ENCODE measurements at regions not wholly inside any gene's neighbourhood (a gene's known extent, or its start where the extent isn't known, plus 50 kb on each side); places are given as distances from the start of the nearest gene placed in this dataset.

GRCh38 chr2:64383881-64384280, 70.1 kb upstream of the LGALSL start:
- H3K36me3 Mint-ChIP-seq, result no peaks in the 10 kb centered on the region
- no peak for ATAC-seq (ENCODE audit: low read depth)
- no peak for DNase-seq

GRCh38 chr2:64386676-64387075, 67.3 kb upstream of the LGALSL start:
- Mint-ChIP-seq H3K36me3 (no peaks in the 10 kb centered on the region), H3K4me1 (no peaks in the 10 kb centered on the region), H3K4me3 (no peak overlapping the region), H3K9me3 (peaks cover 2% of the 10 kb centered on the region), H3K27me3 (peaks cover 6% of the 10 kb centered on the region), H3K27ac (no peak overlapping the region)
- ATAC-seq (ENCODE audit: low read depth) (no peak), DNase-seq (no peak)
- POLR2A ChIA-PET, result no interaction called here

More at GRCh38 chr2:64383881-64384280, 70.1 kb upstream of the LGALSL start:
- Mint-ChIP-seq H3K9me3 (no peaks in the 10 kb centered on the region), H3K4me3 (no peak overlapping the region), H3K27ac (no peak overlapping the region), H3K27me3 (peaks cover 8% of the 10 kb centered on the region), H3K4me1 (no peaks in the 10 kb centered on the region)
- POLR2A ChIA-PET, result no interaction called here

DNA sequence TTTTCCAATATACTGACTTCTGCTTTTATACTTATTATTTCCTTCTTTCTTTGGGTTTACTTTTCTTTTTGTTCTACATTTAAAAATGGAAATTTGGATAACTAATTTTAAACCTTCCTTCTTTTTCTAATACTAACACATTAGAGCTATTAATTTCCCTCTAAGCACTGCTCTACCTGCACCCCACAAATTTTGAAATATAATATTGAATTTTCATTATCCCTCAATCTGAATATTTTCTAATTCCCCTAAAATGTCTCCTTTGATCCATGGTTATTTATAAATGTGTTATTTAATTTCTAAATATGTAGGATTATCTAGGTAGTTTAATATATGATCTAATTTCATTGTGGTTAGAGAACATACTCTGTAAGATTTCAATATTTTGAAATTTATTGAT, 63.4 kb upstream of the LGALSL start:
- H3K4me3 Mint-ChIP-seq, result no peak overlapping the region
- H3K4me1 Mint-ChIP-seq, result no peaks in the 10 kb centered on the region
- no peak overlapping the region for H3K27ac Mint-ChIP-seq
- ATAC-seq (ENCODE audit: low read depth), result no peak
- no peak for DNase-seq
- POLR2A ChIA-PET, result no interaction called here
- H3K36me3 Mint-ChIP-seq, result no peaks in the 10 kb centered on the region
- peaks cover 7% of the 10 kb centered on the region for H3K27me3 Mint-ChIP-seq
- H3K9me3 Mint-ChIP-seq, result peaks cover 2% of the 10 kb centered on the region

DNA sequence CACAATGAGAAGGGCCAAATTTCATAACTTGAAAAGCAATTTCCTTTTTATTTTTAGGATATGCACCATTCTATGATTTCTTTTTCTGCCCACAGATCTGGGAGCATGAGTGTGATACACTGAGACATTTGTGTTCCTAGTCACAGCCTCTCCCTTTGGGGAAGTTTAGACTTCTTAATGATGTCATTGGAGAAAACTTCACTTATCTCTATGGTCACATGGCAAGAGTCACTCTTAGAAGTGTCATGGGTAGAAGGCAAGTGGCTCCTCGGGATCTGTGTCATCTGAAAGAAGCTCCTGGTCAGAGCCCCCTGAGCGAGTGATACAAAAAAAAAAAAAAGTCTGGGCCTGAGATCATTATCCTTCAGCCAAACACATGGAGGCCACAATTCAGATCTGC, 62.5 kb upstream of the LGALSL start:
- Mint-ChIP-seq H3K36me3 (no peaks in the 10 kb centered on the region), H3K27ac (no peak overlapping the region), H3K9me3 (peaks cover 2% of the 10 kb centered on the region), H3K4me1 (no peaks in the 10 kb centered on the region), H3K27me3 (peaks cover 7% of the 10 kb centered on the region), H3K4me3 (no peak overlapping the region)
- DNase-seq (no peak), ATAC-seq (ENCODE audit: low read depth) (no peak)
- POLR2A ChIA-PET, result no interaction called here

DNA sequence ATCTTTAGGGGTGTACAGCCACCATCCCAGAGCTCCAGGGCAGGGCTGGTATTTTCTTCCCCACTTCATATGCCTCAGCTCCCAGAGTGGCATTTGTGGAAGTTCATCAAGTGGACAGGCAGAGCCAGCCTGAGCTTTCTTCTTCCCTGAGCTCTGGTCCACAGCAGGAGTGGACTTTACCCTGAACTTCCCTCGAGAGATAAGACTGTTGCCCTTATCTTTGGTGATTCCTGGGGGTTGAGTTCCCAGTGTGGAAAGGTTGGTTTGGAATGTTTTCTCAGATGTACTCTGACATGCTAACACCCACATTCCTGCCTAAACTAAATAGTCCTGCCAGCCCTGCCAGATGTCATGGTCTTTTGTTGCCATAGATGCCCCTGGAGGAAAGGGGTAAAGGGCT, 62.0 kb upstream of the LGALSL start:
- ATAC-seq (ENCODE audit: low read depth), result no peak
- Mint-ChIP-seq H3K4me1 (no peaks in the 10 kb centered on the region), H3K27ac (no peak overlapping the region), H3K9me3 (peaks cover 2% of the 10 kb centered on the region), H3K27me3 (peaks cover 7% of the 10 kb centered on the region), H3K4me3 (no peak overlapping the region), H3K36me3 (no peaks in the 10 kb centered on the region)
- POLR2A ChIA-PET, result no interaction called here
- DNase-seq, result no peak

- no peak overlapping the region for H3K27ac Mint-ChIP-seq
- peaks cover 7% of the 10 kb centered on the region for H3K27me3 Mint-ChIP-seq
- no peaks in the 10 kb centered on the region for H3K4me1 Mint-ChIP-seq
- ATAC-seq (ENCODE audit: low read depth), result no peak
- no peaks in the 10 kb centered on the region for H3K36me3 Mint-ChIP-seq
- POLR2A ChIA-PET, result no interaction called here
- DNase-seq, result no peak
- H3K9me3 Mint-ChIP-seq, result peaks cover 2% of the 10 kb centered on the region
- no peak overlapping the region for H3K4me3 Mint-ChIP-seq
Observed at GRCh38 chr2:64392529-64392928, 61.4 kb upstream of the LGALSL start.

- no peak overlapping the region for H3K27ac Mint-ChIP-seq
- POLR2A ChIA-PET, result no interaction called here
Observed at GRCh38 chr2:64393383-64394010, 60.5 kb upstream of the LGALSL start.

GRCh38 chr2:64394153-64394552, 59.8 kb upstream of the LGALSL start:
- DNase-seq (no peak), ATAC-seq (ENCODE audit: low read depth) (no peak)
- POLR2A ChIA-PET, result no interaction called here
- Mint-ChIP-seq H3K4me1 (peaks cover 1% of the 10 kb centered on the region), H3K9me3 (peaks cover 2% of the 10 kb centered on the region), H3K27ac (no peak overlapping the region), H3K27me3 (peaks cover 3% of the 10 kb centered on the region), H3K4me3 (no peak overlapping the region), H3K36me3 (no peaks in the 10 kb centered on the region)

More at GRCh38 chr2:64393383-64394010, 60.5 kb upstream of the LGALSL start:
- Mint-ChIP-seq H3K27me3 (peaks cover 5% of the 10 kb centered on the region), H3K36me3 (no peaks in the 10 kb centered on the region), H3K4me3 (no peak overlapping the region), H3K9me3 (peaks cover 2% of the 10 kb centered on the region), H3K4me1 (no peaks in the 10 kb centered on the region)
- ATAC-seq (ENCODE audit: low read depth) (no peak), DNase-seq (no peak)

DNA sequence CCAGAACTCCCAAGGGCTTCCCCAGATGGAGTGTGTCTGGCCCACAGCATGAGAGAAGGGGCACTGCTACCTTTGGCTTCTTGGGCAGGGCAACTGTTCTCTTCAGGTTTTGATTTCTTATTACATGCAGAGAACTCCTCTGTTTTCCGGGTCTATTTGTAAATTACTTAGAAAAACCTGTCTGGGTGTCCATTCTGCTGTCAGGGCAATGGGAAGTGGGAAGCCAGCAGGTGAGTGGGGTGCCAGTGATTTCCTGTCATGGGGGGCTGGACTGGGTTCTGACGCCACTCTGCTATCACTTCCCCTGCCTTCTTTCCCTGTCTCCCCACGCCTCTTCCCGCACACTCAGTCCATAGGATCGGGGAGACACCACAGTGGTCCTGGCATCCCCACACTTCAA, 58.0 kb upstream of the LGALSL start:
- DNase-seq (no peak), ATAC-seq (ENCODE audit: low read depth) (no peak)
- no peak overlapping the region for H3K4me3 Mint-ChIP-seq
- POLR2A ChIA-PET, result no interaction called here
- H3K4me1 Mint-ChIP-seq, result peaks cover 1% of the 10 kb centered on the region
- H3K9me3 Mint-ChIP-seq, result no peaks in the 10 kb centered on the region
- no peaks in the 10 kb centered on the region for H3K36me3 Mint-ChIP-seq
- no peak overlapping the region for H3K27ac Mint-ChIP-seq
- H3K27me3 Mint-ChIP-seq, result peaks cover 7% of the 10 kb centered on the region

DNA sequence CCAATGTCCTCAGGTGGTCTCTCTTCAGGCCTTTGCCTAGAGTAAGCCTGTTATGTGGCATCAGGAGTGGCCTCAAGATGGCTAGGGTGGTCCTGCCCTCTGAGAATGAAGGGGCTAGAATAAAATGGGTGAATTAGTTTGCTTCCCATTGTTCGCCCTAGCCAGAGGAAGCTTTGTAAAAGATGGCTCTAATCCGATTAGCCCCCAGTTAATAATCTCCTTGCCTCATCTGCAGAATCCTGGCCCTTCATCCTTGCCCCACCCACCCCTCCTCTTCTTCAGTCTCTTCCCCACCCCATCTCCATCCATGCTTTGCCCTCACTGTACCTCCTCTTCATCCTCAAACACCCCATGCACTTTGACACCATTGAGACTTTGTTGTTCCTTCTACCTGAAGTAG, 57.4 kb upstream of the LGALSL start:
- H3K4me3 Mint-ChIP-seq, result no peak overlapping the region
- no peak for DNase-seq
- no peak overlapping the region for H3K27ac Mint-ChIP-seq
- POLR2A ChIA-PET, result no interaction called here
- no peaks in the 10 kb centered on the region for H3K36me3 Mint-ChIP-seq
- peaks cover 10% of the 10 kb centered on the region for H3K27me3 Mint-ChIP-seq
- H3K4me1 Mint-ChIP-seq, result peaks cover 1% of the 10 kb centered on the region
- no peak for ATAC-seq (ENCODE audit: low read depth)
- H3K9me3 Mint-ChIP-seq, result no peaks in the 10 kb centered on the region

GRCh38 chr2:64398516-64399129, 55.3 kb upstream of the LGALSL start:
- DNase-seq (no peak), ATAC-seq (ENCODE audit: low read depth) (no peak)
- Mint-ChIP-seq H3K9me3 (no peaks in the 10 kb centered on the region), H3K27me3 (peaks cover 10% of the 10 kb centered on the region), H3K36me3 (no peaks in the 10 kb centered on the region), H3K27ac (no peak overlapping the region), H3K4me1 (peaks cover 1% of the 10 kb centered on the region), H3K4me3 (no peak overlapping the region)
- POLR2A ChIA-PET, result no interaction called here

DNA sequence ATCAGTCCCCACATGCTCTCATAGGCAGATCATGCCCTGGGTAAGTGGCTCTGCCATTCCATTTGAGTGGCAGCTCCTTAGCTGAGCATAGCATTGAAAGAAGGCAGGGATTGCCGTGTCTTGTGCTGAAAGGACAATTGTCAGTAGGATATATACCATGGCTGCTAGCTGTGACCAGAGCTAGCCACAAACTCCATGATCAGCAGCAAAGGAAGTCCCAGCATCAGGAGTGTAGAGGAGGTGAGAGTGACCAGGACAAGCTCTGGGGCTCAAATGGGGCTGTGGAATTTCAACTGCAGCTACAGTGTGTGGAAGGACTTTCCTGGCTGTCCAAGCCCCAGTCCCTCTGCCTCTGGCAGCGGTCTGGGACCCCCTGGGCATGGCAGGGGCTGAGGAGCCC, 54.4 kb upstream of the LGALSL start:
- Mint-ChIP-seq H3K4me3 (no peak overlapping the region), H3K27me3 (peaks cover 10% of the 10 kb centered on the region), H3K4me1 (peaks cover 1% of the 10 kb centered on the region), H3K36me3 (no peaks in the 10 kb centered on the region), H3K9me3 (no peaks in the 10 kb centered on the region), H3K27ac (no peak overlapping the region)
- no peak for DNase-seq
- no peak for ATAC-seq (ENCODE audit: low read depth)
- POLR2A ChIA-PET, result no interaction called here

DNA sequence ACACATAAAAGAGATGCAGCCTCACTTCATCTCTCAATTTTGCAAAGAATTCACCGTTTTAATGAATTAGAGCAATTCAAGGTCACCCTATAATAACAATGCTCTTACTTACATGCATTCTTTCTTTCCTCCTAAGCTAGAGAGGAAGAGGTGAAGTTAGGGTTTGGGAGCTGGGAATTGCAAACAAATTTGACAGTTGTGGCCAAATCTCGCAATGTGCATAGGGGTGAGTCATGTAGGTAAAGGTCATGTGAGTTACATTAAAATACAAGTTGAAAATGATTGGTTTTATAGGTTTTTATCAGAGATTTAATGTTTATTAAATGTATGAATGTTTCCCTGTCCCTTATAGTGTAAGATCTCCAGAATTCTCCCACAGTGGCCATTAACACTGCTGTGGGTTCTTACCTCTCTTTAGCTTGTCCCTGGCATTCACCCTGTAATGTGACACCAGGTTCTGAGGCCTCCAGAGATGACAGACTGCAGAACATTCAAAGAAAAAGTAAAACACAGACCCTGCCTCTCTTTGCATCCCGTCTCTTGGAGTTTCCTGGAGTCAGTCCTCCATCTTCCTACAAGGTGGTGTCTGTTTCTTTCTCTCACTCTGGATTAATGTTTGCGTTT, 53.7 kb upstream of the LGALSL start:
- H3K27ac Mint-ChIP-seq, result no peak overlapping the region
- no peak overlapping the region for H3K4me3 Mint-ChIP-seq
- POLR2A ChIA-PET, result no interaction called here
- H3K27me3 Mint-ChIP-seq, result peaks cover 7% of the 10 kb centered on the region
- peaks cover 1% of the 10 kb centered on the region for H3K4me1 Mint-ChIP-seq
- H3K36me3 Mint-ChIP-seq, result no peaks in the 10 kb centered on the region
- no peak for ATAC-seq (ENCODE audit: low read depth)
- H3K9me3 Mint-ChIP-seq, result no peaks in the 10 kb centered on the region
- DNase-seq, result no peak

GRCh38 chr2:64400733-64401528, 53.0 kb upstream of the LGALSL start:
- DNase-seq (no peak), ATAC-seq (ENCODE audit: low read depth) (no peak)
- Mint-ChIP-seq H3K4me3 (no peak overlapping the region), H3K4me1 (peaks cover 1% of the 10 kb centered on the region), H3K27me3 (peaks cover 7% of the 10 kb centered on the region), H3K27ac (no peak overlapping the region), H3K9me3 (peaks cover 1% of the 10 kb centered on the region), H3K36me3 (no peaks in the 10 kb centered on the region)
- POLR2A ChIA-PET, result no interaction called here

Measured in activated naive CD8-positive, alpha-beta T cell treated with anti-CD3 and anti-CD28 coated beads, Interleukin-2, amount 10 ng/mL, durations not matched to agents 7 days and 5 days (primary cell).